Body of pancreas (tissue), 4 donors: ENCODE measurements at regions not wholly inside any gene's neighbourhood (a gene's known extent, or its start where the extent isn't known, plus 50 kb on each side); places are given as distances from the start of the nearest gene placed in this dataset.

Experiments
- ATAC-seq: fragments of 150-250 bp; one replicate; pipeline ENCODE4 v1.9.1; 2016
- DNase-seq, 4 donors: peaks; one replicate each; pipeline ENCODE4 v3.0.0-alpha.2; 2019
- H3K27ac ChIP-seq, 4 donors: fragments of 200-600 bp; sonication (generic); 1 replicate in 3 of 4; 2 replicates in 1 of 4; pipeline versions ENCODE4 v1.5.1 to v1.6.1; 2016 to 2019; ENCODE audit warnings: mild to moderate bottlenecking in 1 of 4, mixed read lengths in 1 of 4, moderate library complexity in 1 of 4
- H3K27me3 ChIP-seq, 2 donors: fragments of 200-600 bp; sonication (generic); one replicate each; pipeline ENCODE4 v1.6.0; 2016; ENCODE audit warnings: mild to moderate bottlenecking in 1 of 2
- H3K36me3 ChIP-seq, 2 donors: fragments of 200-600 bp; sonication (generic); replicated peaks in 1 of 2; 2 replicates each; pipeline ENCODE4 v1.5.1; 2016; ENCODE audit warnings: low read depth in 2 of 2; ENCODE audit not compliant: insufficient read depth in 1 of 2
- H3K4me1 ChIP-seq: fragments of 200-600 bp; sonication (generic); one replicate; pipeline ENCODE4 v1.6.0; 2016
- H3K4me3 ChIP-seq, 2 donors: fragments of 200-600 bp; sonication (generic); 1 replicate in 1 of 2; 2 replicates in 1 of 2; pipeline ENCODE4 v1.5.1; 2016 to 2019
- H3K9me3 ChIP-seq, 3 donors: fragments of 200-600 bp; sonication (generic); 1 replicate in 2 of 3; 2 replicates in 1 of 3; pipeline ENCODE4 v1.5.1; 2016
- CTCF ChIP-seq, 7 experiments: fragments of 450-650 bp in 4 of 7; fragments of 200-600 bp in 3 of 7; sonication (generic) in 3 of 7; IDR thresholded peaks; one replicate each; pipeline ENCODE4 v1.5.1; 2016 to 2019; ENCODE audit warnings: antibody characterized with exemption in 7 of 7
- POLR2A ChIP-seq, 3 donors: fragments of 450-650 bp; IDR thresholded peaks; one replicate each; pipeline ENCODE4 v1.6.1; 2016; ENCODE audit warnings: antibody characterized with exemption in 3 of 3, mild to moderate bottlenecking in 2 of 3
- WGBS, 2 donors: methylation state at CpG; one replicate each; pipeline ENCODE4 v1.1.5; 2017; 5-methylcytosine and 5-hydroxymethylcytosine counted together
- intact Hi-C: fragments of 100-400 bp; cut with DNase I; formaldehyde crosslinking; loops from one replicate; pipeline ENCODE4 v1.15.1; 2023

- intact Hi-C loops: no loop called here
- H3K27ac ChIP-seq: no peak overlapping the region
- no peak overlapping the region for H3K4me3 ChIP-seq
- no peaks in the 10 kb centered on the region for H3K36me3 ChIP-seq
- DNase-seq (no peak), ATAC-seq (no peak)
- no peaks in the 10 kb centered on the region for H3K27me3 ChIP-seq
- TF ChIP-seq POLR2A (IDR thresholded peaks at IDR 0.05) (no peak), CTCF (IDR thresholded peaks at IDR 0.05) (no peak)
- no peaks in the 10 kb centered on the region for H3K4me1 ChIP-seq
- no peaks in the 10 kb centered on the region for H3K9me3 ChIP-seq
- 79 to 87% methylated on average over 7 of the region's 7 CpGs for WGBS, 2 donors
These were observed 534.7 kb upstream of the KLHL29 start for GRCh38 chr2:22850310-22850709.

GRCh38 chr2:22854588-22854987, 530.4 kb upstream of the KLHL29 start:
- DNase-seq (no peak), ATAC-seq (no peak)
- Histone ChIP-seq H3K36me3 (no peaks in the 10 kb centered on the region), H3K27me3 (no peaks in the 10 kb centered on the region), H3K4me1 (no peaks in the 10 kb centered on the region), H3K9me3 (no peaks in the 10 kb centered on the region), H3K4me3 (no peak overlapping the region), H3K27ac (no peak overlapping the region)
- 52 to 71% methylated on average over 3 of the region's 3 CpGs for WGBS, 2 donors
- intact Hi-C loops: no loop called here
- TF ChIP-seq CTCF (IDR thresholded peaks at IDR 0.05) (no peak), POLR2A (IDR thresholded peaks at IDR 0.05) (no peak)

- DNase-seq (no peak), ATAC-seq (no peak)
- intact Hi-C loops: no loop called here
- Histone ChIP-seq H3K27ac (no peak overlapping the region), H3K4me3 (no peak overlapping the region), H3K27me3 (no peaks in the 10 kb centered on the region), H3K4me1 (no peaks in the 10 kb centered on the region), H3K9me3 (no peaks in the 10 kb centered on the region), H3K36me3 (no peaks in the 10 kb centered on the region)
- TF ChIP-seq POLR2A (IDR thresholded peaks at IDR 0.05) (no peak), CTCF (IDR thresholded peaks at IDR 0.05) (no peak)
- 82 to 87% methylated on average over 3 of the region's 3 CpGs for WGBS, 2 donors
These were observed 529.9 kb upstream of the KLHL29 start for GRCh38 chr2:22855081-22855480.

- TF ChIP-seq CTCF (IDR thresholded peaks at IDR 0.05): no peak
- no peak for TF ChIP-seq POLR2A (IDR thresholded peaks at IDR 0.05)
These were observed 529.2 kb upstream of the KLHL29 start for GRCh38 chr2:22855761-22856184.

GRCh38 chr2:22867973-22868372, 517.0 kb upstream of the KLHL29 start:
- TF ChIP-seq POLR2A (IDR thresholded peaks at IDR 0.05) (no peak), CTCF (IDR thresholded peaks at IDR 0.05) (no peak)
- ATAC-seq (no peak), DNase-seq (peak in 2 of 4 donors; percentile 3 to 7)
- Histone ChIP-seq H3K27me3 (no peaks in the 10 kb centered on the region), H3K4me1 (no peaks in the 10 kb centered on the region), H3K36me3 (no peaks in the 10 kb centered on the region), H3K4me3 (no peak overlapping the region), H3K27ac (no peak overlapping the region), H3K9me3 (no peaks in the 10 kb centered on the region)
- WGBS, 2 donors: 15 to 22% methylated on average over 4 of the region's 4 CpGs
- intact Hi-C loops: no loop called here

More at GRCh38 chr2:22855761-22856184, 529.2 kb upstream of the KLHL29 start:
- no peaks in the 10 kb centered on the region for H3K9me3 ChIP-seq
- H3K27ac ChIP-seq: no peak overlapping the region
- no peaks in the 10 kb centered on the region for H3K27me3 ChIP-seq
- no peaks in the 10 kb centered on the region for H3K36me3 ChIP-seq
- ATAC-seq (no peak), DNase-seq (no peak)
- WGBS, 2 donors: 64 to 65% methylated on average over 4 to 9 of the region's 9 CpGs
- no peaks in the 10 kb centered on the region for H3K4me1 ChIP-seq
- intact Hi-C loops: no loop called here
- H3K4me3 ChIP-seq: no peak overlapping the region
